H1 (cell line): ENCODE measurements at regions not wholly inside any gene's neighbourhood (a gene's known extent, or its start where the extent isn't known, plus 50 kb on each side); places are given as distances from the start of the nearest gene placed in this dataset.

Source experiments
- MAFK ChIP-seq: IDR thresholded peaks from 2 replicates; pipeline ENCODE4 v1.6.1; 2012; ENCODE audit warnings: low read depth, mild to moderate bottlenecking, improper control_type of control experiment, low read length
- RBBP5 ChIP-seq: IDR thresholded peaks from 2 replicates; pipeline ENCODE4 v1.7.1; 2012; ENCODE audit warnings: low read depth, mild to moderate bottlenecking, inconsistent platforms, low read length, moderate library complexity, borderline replicate concordance

- TF ChIP-seq MAFK (no peak), RBBP5 (no peak)
Observed at GRCh38 chr7:17651341-17651740, 289.0 kb downstream of the SNX13 start (continued).
